Esophagus squamous epithelium (tissue), 5 donors: ENCODE measurements at regions not wholly inside any gene's neighbourhood (a gene's known extent, or its start where the extent isn't known, plus 50 kb on each side); places are given as distances from the start of the nearest gene placed in this dataset.

Experiments
- DNase-seq: peaks from one replicate; lab custom pipeline; 2025; lab: John Stamatoyannopoulos, UW
- H3K27ac ChIP-seq, 4 donors: fragments of 200-600 bp; sonication (generic); one replicate each; pipeline ENCODE4 v1.5.1; 2016 to 2019; ENCODE audit warnings: mild to moderate bottlenecking in 1 of 4
- H3K27me3 ChIP-seq, 4 donors: fragments of 200-600 bp; sonication (generic); 1 replicate in 3 of 4; 2 replicates in 1 of 4; pipeline versions ENCODE4 v1.5.1 to v1.6.0; 2017 to 2021; ENCODE audit warnings: antibody characterized with exemption in 1 of 4
- H3K36me3 ChIP-seq, 3 donors: fragments of 200-600 bp; sonication (generic); one replicate each; pipeline ENCODE4 v1.5.1; 2016 to 2019
- H3K4me1 ChIP-seq, 3 donors: fragments of 200-600 bp; sonication (generic); one replicate each; pipeline ENCODE4 v1.5.1; 2017 to 2019
- H3K4me3 ChIP-seq, 4 donors: fragments of 200-600 bp; sonication (generic); 1 replicate in 3 of 4; 2 replicates in 1 of 4; pipeline ENCODE4 v1.5.1; 2016 to 2019; ENCODE audit warnings: mild to moderate bottlenecking in 2 of 4, moderate library complexity in 1 of 4
- H3K9me3 ChIP-seq, 3 donors: fragments of 200-600 bp; sonication (generic); one replicate each; pipeline ENCODE4 v1.5.1; 2016 to 2019
- CTCF ChIP-seq, 6 experiments: fragments of 450-650 bp in 4 of 6; fragments of 200-600 bp in 2 of 6; sonication (generic) in 2 of 6; IDR thresholded peaks; one replicate each; pipeline ENCODE4 v1.5.1; 2016 to 2019; ENCODE audit warnings: antibody characterized with exemption in 6 of 6, mild to moderate bottlenecking in 4 of 6, moderate library complexity in 4 of 6
- POLR2A ChIP-seq, 4 donors: fragments of 450-650 bp; IDR thresholded peaks; one replicate each; pipeline ENCODE4 v1.6.1; 2017; ENCODE audit warnings: antibody characterized with exemption in 4 of 4, mild to moderate bottlenecking in 4 of 4, moderate library complexity in 3 of 4
- WGBS, 2 donors: methylation state at CpG; one replicate each; pipeline ENCODE4 v1.1.5; 2018; 5-methylcytosine and 5-hydroxymethylcytosine counted together
- intact Hi-C: fragments of 100-400 bp; cut with DNase I; formaldehyde crosslinking; loops from one replicate; pipeline ENCODE4 v1.15.0; 2022
- donor health status: DM: yes; HTN: yes; CAD: no.

GRCh38 chr11:28529540-28530410, 421.6 kb downstream of the METTL15 start:
- Histone ChIP-seq H3K9me3 (peaks cover 0 to 23% (median 11%) of the 10 kb centered on the region in 3 donors), H3K27ac (no peak overlapping the region), H3K4me1 (no peaks in the 10 kb centered on the region), H3K36me3 (no peaks in the 10 kb centered on the region), H3K27me3 (no peaks in the 10 kb centered on the region), H3K4me3 (no peak overlapping the region)
- no peak for DNase-seq
- 44 to 51% methylated on average over 3 of the region's 3 CpGs for WGBS, 2 donors
- intact Hi-C loops, result no loop called here
- TF ChIP-seq POLR2A (IDR thresholded peaks at IDR 0.05) (no peak), CTCF (IDR thresholded peaks at IDR 0.05) (peak in 4 of 6 experiments; percentile 21 to 51 (median 34))

DNA sequence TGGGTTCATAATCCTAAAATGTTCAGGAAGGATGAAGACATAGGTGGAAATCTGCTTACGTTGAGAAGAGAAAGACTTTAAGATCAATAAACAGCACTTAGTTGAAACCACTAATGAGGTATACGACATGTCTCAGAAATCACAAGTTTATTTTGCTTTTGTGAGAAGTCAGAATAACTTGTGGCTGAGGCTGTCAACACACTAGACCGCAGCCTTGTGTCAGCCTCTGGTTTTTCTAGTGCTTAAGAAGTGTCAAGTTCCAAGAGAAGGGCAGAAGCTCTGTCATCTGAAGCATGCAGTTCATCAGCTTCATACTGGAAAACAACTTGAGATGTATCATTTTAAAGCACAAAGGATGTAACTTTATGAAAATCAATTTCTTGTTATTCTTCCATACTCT, 420.9 kb downstream of the METTL15 start:
- TF ChIP-seq POLR2A (IDR thresholded peaks at IDR 0.05) (no peak), CTCF (IDR thresholded peaks at IDR 0.05) (no peak)
- intact Hi-C loops, result no loop called here
- 78 to 87% methylated on average over 3 of the region's 3 CpGs for WGBS, 2 donors

GRCh38 chr11:28528217-28528616, 420.0 kb downstream of the METTL15 start:
- Histone ChIP-seq H3K27ac (no peak overlapping the region), H3K4me3 (no peak overlapping the region), H3K27me3 (no peaks in the 10 kb centered on the region), H3K9me3 (peaks cover 0 to 23% (median 11%) of the 10 kb centered on the region in 3 donors), H3K4me1 (no peaks in the 10 kb centered on the region), H3K36me3 (no peaks in the 10 kb centered on the region)
- intact Hi-C loops, result no loop called here
- WGBS, 2 donors, result 57 to 68% methylated on average over 4 of the region's 4 CpGs
- TF ChIP-seq POLR2A (IDR thresholded peaks at IDR 0.05) (no peak), CTCF (IDR thresholded peaks at IDR 0.05) (no peak)
- DNase-seq, result no peak

More for the DNA sequence above, 420.9 kb downstream of the METTL15 start:
- Histone ChIP-seq H3K4me3 (no peak overlapping the region), H3K4me1 (no peaks in the 10 kb centered on the region), H3K27ac (no peak overlapping the region), H3K27me3 (no peaks in the 10 kb centered on the region), H3K9me3 (peaks cover 0 to 23% (median 11%) of the 10 kb centered on the region in 3 donors), H3K36me3 (no peaks in the 10 kb centered on the region)
- DNase-seq, result no peak

GRCh38 chr11:28526406-28526751, 418.2 kb downstream of the METTL15 start:
- DNase-seq, result no peak
- H3K27me3 ChIP-seq, result no peaks in the 10 kb centered on the region
- 83 to 100% methylated on average over 1 of the region's 1 CpG for WGBS, 2 donors
- H3K9me3 ChIP-seq, result peaks cover 0 to 23% (median 11%) of the 10 kb centered on the region in 3 donors
- TF ChIP-seq CTCF (IDR thresholded peaks at IDR 0.05) (no peak), POLR2A (IDR thresholded peaks at IDR 0.05) (no peak)
- no peaks in the 10 kb centered on the region for H3K4me1 ChIP-seq
- no peaks in the 10 kb centered on the region for H3K36me3 ChIP-seq
- no peak overlapping the region for H3K4me3 ChIP-seq
- intact Hi-C loops, result no loop called here
- no peak overlapping the region for H3K27ac ChIP-seq

GRCh38 chr11:28525636-28526405, 417.6 kb downstream of the METTL15 start:
- H3K27ac ChIP-seq, result no peak overlapping the region
- peaks cover 0 to 23% (median 11%) of the 10 kb centered on the region in 3 donors for H3K9me3 ChIP-seq
- intact Hi-C loops, result no loop called here
- no peak overlapping the region for H3K4me3 ChIP-seq
- 87 to 90% methylated on average over 9 of the region's 25 CpGs for WGBS, 2 donors
- no peak for DNase-seq
- peaks cover 0 to under 1% (median 0%) of the 10 kb centered on the region in 3 donors for H3K4me1 ChIP-seq
- H3K27me3 ChIP-seq, result no peaks in the 10 kb centered on the region
- H3K36me3 ChIP-seq, result no peaks in the 10 kb centered on the region
- TF ChIP-seq CTCF (IDR thresholded peaks at IDR 0.05) (no peak), POLR2A (IDR thresholded peaks at IDR 0.05) (no peak)
